NT2/D1 (cell line): ENCODE measurements at regions not wholly inside any gene's neighbourhood (a gene's known extent, or its start where the extent isn't known, plus 50 kb on each side); places are given as distances from the start of the nearest gene placed in this dataset.

Experiments
- DNase-seq: peaks from one replicate; pipeline ENCODE4 v3.0.0-alpha.2; 2011; ENCODE audit warnings: low read depth, low spot score
- H3K27me3 ChIP-seq: 2 replicates; pipeline ENCODE4 v1.6.0; 2011; ENCODE audit warnings: mild to moderate bottlenecking; ENCODE audit not compliant: insufficient read length, insufficient read depth
- H3K36me3 ChIP-seq: 2 replicates; pipeline ENCODE4 v1.6.1; 2011; ENCODE audit warnings: mild to moderate bottlenecking, low read length, mixed read lengths; ENCODE audit not compliant: insufficient read depth, insufficient read length
- H3K4me1 ChIP-seq: 2 replicates; pipeline ENCODE4 v1.5.1; 2011; ENCODE audit not compliant: insufficient read depth, insufficient read length
- H3K4me3 ChIP-seq: 2 replicates; pipeline ENCODE4 v1.5.1; 2011; ENCODE audit warnings: low read depth; ENCODE audit not compliant: insufficient read length
- H3K9ac ChIP-seq: 2 replicates; pipeline ENCODE4 v1.6.0; 2011; ENCODE audit warnings: low read depth; ENCODE audit not compliant: insufficient read length
- H3K9me3 ChIP-seq: 2 replicates; pipeline ENCODE4 v1.5.1; 2011; ENCODE audit warnings: mild to moderate bottlenecking, low read length; ENCODE audit not compliant: insufficient read depth
- SUZ12 ChIP-seq: IDR thresholded peaks from 2 replicates; pipeline ENCODE4 v1.6.1; 2011; ENCODE audit not compliant: insufficient read length, insufficient read depth; ENCODE audit errors: extremely low read depth
- YY1 ChIP-seq: IDR thresholded peaks from 2 replicates; pipeline ENCODE4 v1.6.1; 2011; ENCODE audit not compliant: insufficient read length, insufficient read depth
- ZNF274 ChIP-seq: IDR thresholded peaks from 2 replicates; pipeline ENCODE4 v1.6.1; 2011; ENCODE audit warnings: mild to moderate bottlenecking, low read depth, low read length

DNA sequence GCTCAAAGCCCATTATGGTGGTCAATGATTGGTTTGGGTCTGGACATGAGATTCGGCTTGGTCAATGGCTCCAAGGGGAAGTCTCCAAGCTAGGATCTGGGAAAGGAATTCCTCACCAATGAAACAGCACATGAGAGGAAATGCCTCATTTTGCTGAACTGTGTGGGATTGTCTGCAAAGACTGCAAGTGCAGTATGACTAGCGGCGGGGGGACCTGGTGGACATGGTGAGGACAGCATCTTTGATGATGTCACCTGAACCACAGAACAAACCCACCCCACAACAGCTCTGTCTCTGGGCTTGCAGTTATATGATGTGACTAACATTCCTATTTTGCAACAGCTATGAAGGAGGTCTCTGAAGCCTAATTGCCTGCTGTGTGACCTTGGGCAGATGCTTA lies 50.6 kb upstream of the NKD1 start:
- Histone ChIP-seq H3K9me3 (no peaks in the 10 kb centered on the region), H3K36me3 (no peaks in the 10 kb centered on the region), H3K9ac (no peak overlapping the region), H3K4me3 (no peak overlapping the region), H3K27me3 (peaks cover 3% of the 10 kb centered on the region), H3K4me1 (peaks cover 4% of the 10 kb centered on the region)
- TF ChIP-seq ZNF274 (no peak), YY1 (no peak), SUZ12 (no peak)
- DNase-seq, result no peak

DNA sequence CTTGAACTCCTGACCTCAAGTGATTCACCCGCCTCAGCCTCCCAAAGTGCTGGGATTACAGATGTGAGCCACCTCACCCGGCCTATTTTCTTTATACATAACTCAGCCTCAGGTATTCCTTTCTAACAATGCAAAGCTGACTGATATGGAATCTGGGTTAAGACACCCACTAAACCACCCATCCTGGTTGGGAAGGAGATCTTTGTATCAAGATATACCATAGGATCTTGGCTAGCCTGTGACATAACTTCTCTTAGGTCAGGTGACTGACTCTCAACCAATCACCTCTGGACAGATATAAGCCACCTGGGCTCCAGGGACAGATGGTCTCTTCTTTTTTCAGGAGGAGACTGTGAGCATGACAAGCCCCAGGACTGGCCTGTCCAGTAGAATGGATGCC lies 51.2 kb upstream of the NKD1 start:
- Histone ChIP-seq H3K36me3 (no peaks in the 10 kb centered on the region), H3K9ac (no peak overlapping the region), H3K4me1 (peaks cover 4% of the 10 kb centered on the region), H3K27me3 (peaks cover 3% of the 10 kb centered on the region), H3K9me3 (no peaks in the 10 kb centered on the region), H3K4me3 (no peak overlapping the region)
- no peak for TF ChIP-seq YY1
- no peak for TF ChIP-seq ZNF274
- TF ChIP-seq SUZ12, result no peak
- no peak for DNase-seq

DNA sequence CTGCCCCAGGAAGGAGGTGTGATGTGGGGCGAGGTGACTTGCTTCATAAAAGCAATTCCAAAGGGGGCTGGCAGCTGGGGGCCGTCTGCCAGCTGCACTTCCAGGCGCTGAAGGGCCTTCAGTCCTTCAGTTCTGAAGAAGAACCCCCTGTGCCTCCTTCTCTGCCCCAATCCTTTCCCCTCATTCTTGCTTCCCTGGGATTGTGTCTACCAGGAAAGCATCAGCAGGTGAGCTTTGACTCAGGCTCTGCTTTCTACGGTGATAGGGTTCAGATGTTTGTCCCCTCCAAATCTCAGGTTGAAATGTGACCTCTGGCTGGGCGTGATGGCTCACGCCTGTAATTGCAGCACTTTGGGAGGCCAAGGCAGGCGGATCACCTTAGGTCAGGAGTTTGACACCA lies 52.5 kb upstream of the NKD1 start:
- TF ChIP-seq YY1, result no peak
- no peak for TF ChIP-seq SUZ12
- no peak for TF ChIP-seq ZNF274
- peaks cover 4% of the 10 kb centered on the region for H3K4me1 ChIP-seq
- no peaks in the 10 kb centered on the region for H3K27me3 ChIP-seq
- no peak for DNase-seq
- H3K4me3 ChIP-seq, result no peak overlapping the region
- no peaks in the 10 kb centered on the region for H3K36me3 ChIP-seq
- no peaks in the 10 kb centered on the region for H3K9me3 ChIP-seq
- H3K9ac ChIP-seq, result no peak overlapping the region

DNA sequence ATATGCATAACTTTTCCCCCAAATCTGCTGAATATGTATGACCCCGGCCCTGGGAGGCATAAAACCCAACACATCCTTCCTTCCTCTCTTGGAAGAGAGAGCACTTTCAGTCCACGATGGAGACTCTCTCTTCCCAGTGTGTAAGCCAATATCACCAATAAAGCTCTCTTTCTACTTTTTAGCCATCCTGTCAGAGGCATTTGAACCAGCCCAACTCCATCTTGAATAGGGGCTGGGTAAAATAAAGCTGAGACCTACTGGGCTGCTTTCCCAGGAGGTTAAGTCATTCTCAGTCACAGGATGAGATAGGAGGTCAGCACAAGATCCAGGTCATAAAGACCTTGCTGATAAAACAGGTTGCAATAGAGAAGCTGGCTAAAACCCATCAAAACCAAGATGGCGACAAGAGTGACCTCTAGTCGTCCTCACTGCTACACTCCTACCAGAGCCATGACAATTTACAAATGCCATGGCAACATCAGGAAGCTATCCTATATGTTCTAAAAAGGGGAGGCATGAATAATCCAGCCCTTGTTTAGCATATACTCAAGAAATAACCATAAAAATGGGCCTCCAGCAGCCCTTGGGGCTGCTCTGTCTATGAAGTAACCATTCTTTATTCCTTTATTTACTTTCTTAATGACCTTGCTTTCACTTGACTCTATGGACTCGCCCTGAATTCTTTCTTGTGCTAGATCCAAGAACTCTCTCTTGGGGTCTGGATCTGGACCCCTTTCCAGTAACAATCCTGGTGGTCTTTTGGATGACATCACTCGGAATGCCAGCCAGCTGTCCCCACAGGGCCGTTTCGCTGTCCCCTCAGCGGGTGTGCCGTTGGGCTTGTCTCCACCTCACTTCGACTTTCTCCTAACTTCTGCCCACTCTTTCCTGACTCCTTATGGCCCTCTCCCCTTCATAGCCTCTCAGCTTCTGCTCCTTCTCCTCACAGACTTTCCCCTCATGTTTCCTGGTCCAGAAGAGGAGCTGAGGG lies 53.4 kb upstream of the NKD1 start:
- Histone ChIP-seq H3K9me3 (no peaks in the 10 kb centered on the region), H3K36me3 (no peaks in the 10 kb centered on the region), H3K27me3 (no peaks in the 10 kb centered on the region), H3K4me1 (peaks cover 4% of the 10 kb centered on the region), H3K9ac (no peak overlapping the region), H3K4me3 (no peak overlapping the region)
- no peak for DNase-seq
- TF ChIP-seq ZNF274 (no peak), YY1 (no peak), SUZ12 (no peak)

DNA sequence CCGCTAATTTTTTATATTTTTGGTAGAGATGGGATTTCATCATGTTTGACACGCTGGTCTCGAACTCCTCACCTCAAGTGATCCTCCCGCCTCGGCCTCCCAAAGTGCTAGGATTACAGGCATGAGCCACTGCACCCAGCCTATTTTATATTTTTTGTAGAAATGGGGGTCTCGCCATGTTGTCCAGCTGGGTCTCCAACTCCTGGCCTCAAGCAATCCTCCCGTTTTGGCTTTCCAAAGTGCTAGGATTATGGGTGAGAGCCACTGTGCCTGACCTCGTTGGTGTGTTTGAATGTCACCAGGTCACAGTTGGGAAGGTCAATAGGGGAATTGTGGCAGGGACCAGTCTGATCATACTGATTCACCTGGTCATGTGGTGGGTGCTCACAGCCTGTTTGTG lies 56.7 kb upstream of the NKD1 start:
- no peak overlapping the region for H3K4me3 ChIP-seq
- no peaks in the 10 kb centered on the region for H3K4me1 ChIP-seq
- no peaks in the 10 kb centered on the region for H3K9me3 ChIP-seq
- H3K9ac ChIP-seq, result no peak overlapping the region
- TF ChIP-seq ZNF274 (no peak), YY1 (no peak), SUZ12 (no peak)
- H3K36me3 ChIP-seq, result no peaks in the 10 kb centered on the region
- H3K27me3 ChIP-seq, result no peaks in the 10 kb centered on the region
- DNase-seq, result no peak

DNA sequence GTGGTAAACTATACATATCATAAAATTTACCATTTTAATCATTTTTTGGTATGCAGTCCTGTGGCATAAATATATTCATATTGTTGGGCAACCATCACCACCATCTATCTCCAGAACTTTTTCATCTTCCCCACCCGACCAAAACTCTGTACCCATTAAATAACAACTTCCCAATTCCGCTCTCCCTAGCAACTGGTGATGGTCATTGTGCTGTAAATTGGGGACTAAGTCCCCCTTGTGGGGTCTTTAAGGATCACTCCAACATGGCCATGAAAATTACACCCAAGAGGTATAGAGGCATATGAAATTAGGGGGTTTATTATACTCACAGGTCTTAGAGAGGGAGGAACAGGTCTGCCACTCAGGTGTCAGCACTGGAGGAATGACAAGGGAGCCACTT lies 57.4 kb upstream of the NKD1 start:
- no peaks in the 10 kb centered on the region for H3K9me3 ChIP-seq
- H3K4me1 ChIP-seq, result no peaks in the 10 kb centered on the region
- no peaks in the 10 kb centered on the region for H3K27me3 ChIP-seq
- TF ChIP-seq ZNF274, result no peak
- TF ChIP-seq YY1, result no peak
- no peak for TF ChIP-seq SUZ12
- H3K36me3 ChIP-seq, result no peaks in the 10 kb centered on the region
- H3K9ac ChIP-seq, result no peak overlapping the region
- no peak overlapping the region for H3K4me3 ChIP-seq
- DNase-seq, result no peak

DNA sequence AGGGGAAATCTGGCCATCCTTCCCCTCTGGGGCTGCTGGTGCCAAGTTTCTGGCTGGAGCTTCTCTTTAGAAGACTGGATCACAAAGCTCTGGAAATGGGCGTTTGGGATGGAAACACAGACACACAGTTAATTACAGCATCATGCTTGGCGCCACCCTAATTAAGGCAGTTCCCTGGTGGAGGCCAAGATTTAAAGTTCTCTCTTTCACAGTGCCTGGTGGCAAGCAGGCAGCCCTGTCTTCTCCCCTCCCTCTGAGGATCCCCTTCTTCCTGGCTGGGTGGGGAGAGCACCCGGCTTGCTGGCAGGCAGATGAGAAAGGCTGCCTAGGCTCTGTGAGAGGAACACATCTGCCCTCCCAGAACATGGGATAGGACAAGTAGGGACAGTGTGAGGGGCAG lies 59.0 kb upstream of the NKD1 start:
- no peaks in the 10 kb centered on the region for H3K27me3 ChIP-seq
- H3K4me1 ChIP-seq, result no peaks in the 10 kb centered on the region
- TF ChIP-seq ZNF274 (no peak), SUZ12 (no peak), YY1 (no peak)
- H3K4me3 ChIP-seq, result no peak overlapping the region
- H3K9me3 ChIP-seq, result peaks cover 14% of the 10 kb centered on the region
- H3K36me3 ChIP-seq, result no peaks in the 10 kb centered on the region
- no peak overlapping the region for H3K9ac ChIP-seq
- DNase-seq, result no peak
